ENCODE measurements at regions not wholly inside any gene's neighbourhood (a gene's known extent, or its start where the extent isn't known, plus 50 kb on each side); places are given as distances from the start of the nearest gene placed in this dataset.

DNA sequence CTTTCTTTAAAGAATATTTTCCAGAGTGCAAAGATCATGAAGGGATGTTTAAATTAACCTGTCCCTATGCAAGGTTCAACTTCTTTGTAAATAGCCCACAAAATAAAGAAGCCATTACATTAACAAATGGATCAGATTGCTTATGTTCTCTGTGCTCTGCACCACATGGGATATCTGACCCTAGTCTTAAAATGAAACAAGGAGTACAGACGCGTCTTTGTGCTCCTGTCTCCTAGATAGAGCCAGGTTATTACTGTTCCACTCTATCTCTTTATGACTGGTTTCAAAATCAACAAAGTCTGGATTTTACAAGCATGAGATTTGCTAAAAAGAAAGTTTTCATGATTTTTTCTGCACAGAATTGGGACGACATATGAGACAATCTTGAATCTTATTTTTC lies 339.4 kb downstream of the KLF12 start:
- DNase-seq (ENCODE audit: low spot score), result no peak

DNA sequence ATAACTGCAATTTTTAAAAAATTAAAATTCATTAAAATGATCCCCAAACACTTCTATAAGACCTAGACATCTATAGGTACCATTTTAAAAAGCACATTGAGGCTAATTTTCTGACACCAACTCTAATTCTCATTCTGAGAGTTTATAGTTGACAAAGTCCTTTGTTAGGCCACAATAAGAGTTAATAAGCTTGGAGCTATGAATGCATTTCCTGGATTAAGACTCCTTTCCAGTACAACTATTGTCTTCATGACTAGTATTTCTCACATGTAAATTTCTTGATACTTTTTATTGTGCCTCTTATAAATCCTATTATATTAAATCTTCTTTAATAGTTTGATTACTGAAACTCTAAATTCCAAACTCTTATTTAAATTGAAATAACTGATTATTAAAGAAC lies 340.8 kb downstream of the KLF12 start:
- no peak for DNase-seq (ENCODE audit: low spot score)

- no peak for DNase-seq (ENCODE audit: low spot score)
Observed at GRCh38 chr13:73792796-73793195, 341.4 kb downstream of the KLF12 start.

DNA sequence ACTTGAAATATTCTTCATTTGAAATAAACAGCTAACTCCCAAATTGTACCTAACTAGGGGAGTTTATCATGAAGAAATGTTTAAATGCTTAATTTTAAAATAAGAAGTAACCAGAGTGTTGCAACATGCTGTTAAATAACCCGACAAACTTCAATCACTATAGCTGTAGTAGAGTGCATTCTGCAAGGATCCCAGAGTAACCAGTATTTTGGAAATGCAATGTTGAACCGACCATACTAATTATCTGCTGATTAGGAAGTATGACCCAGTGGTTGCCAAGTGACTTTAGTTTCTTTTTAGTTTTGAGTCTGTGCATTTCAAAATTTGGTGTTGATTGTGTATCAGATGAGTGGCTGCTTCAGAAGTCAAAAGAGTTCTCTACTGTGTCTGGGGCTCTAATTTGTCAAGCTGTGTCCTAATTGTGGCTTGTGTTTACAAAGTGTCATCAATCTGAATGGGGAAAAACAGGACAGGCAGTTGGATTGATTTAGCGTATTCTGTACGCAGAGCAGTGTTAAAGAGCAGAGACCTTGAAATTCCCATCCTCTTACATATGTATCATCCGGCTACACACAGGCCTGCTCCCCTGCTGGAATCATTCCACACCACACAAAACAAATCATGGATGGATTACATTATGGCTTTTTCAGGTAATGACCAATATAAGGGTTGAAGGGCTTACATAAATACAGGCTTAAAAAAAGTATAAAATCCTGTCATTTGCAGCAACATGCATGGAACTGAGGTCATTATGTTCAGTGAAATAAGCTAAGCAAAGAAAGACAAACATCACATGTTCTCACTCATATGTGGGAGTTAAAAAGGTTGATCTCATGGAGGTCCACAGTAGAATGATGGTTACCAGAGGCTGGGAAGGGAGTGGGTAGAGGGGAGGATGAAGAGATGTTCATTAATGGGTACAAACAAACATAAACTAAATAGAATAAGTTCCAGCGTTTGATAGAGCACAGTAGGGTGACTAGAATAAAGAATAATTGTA lies 351.5 kb downstream of the KLF12 start:
- DNase-seq (ENCODE audit: low spot score), result no peak

DNA sequence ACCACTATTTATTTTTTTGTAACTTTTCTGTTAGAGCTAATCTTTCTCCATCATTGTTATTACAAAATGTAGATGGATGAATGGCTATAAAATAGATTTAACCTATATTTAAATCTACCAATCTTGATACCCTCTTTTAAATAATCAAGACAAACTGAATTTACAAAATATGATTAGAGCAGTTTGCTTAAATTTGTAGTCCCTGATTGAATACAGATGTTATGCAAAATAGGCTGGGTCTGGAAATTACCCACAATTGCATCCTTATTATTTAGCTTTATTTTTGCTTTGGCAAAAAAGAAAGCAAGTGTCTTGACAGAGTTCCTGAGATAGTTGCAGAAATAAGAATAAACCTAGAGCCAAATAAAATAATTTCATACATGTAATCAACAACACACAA lies 352.8 kb downstream of the KLF12 start:
- no peak for DNase-seq (ENCODE audit: low spot score)

- DNase-seq (ENCODE audit: low spot score), result no peak
Observed at GRCh38 chr13:73779881-73780280, 354.3 kb downstream of the KLF12 start.

DNA sequence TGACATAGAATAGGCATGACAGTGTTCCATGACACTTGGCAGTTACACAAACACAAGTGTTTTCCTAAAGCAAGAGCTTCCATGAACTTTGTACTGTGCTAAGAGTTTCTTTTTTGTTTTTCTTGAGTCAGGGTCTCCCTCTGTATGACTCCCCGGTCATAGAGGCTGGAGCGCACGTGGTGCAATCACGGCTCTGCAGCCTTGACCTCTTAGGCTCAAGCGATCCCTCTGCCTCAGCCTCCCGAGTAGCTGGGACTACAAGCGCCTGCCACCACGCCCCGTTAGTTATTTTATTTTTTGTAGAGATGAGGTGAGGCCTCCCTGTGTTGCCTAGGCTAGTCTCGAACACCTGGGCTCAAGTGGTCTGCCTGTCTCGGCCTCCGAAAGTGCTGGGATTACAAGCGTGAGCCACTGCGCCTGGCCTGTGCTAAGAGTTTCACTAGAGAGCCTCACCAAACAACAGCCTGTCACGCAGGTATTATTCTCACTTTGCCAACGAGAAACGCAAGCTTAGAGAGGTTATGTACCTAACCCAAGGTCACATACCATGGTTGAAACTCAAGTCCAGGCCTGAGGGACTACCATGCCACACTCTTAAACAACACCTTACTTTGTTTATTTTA lies 355.9 kb downstream of the KLF12 start:
- no peak for DNase-seq (ENCODE audit: low spot score)

DNA sequence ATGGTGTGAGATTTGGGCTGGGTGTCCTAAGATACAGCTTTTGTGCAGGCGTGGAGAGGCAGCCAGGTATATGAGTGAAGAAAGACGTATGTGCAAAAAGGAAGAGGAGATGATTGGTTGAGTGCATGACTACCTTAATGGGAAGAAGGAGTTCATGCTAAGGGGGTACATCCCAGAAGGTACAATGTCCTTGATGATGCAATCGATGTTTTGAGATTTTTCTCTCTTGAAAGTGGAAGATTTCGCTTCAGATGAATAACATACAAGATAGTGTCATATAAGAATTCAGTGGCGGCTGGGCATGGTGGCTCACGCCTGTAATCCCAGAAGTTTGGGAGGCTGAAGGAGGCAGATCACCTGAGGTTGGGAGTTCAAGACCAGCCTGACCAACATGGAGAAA lies 357.1 kb downstream of the KLF12 start:
- DNase-seq (ENCODE audit: low spot score), result no peak

GRCh38 chr13:73776151-73776785 lies 357.9 kb downstream of the KLF12 start:
- DNase-seq (ENCODE audit: low spot score), result no peak

- DNase-seq (ENCODE audit: low spot score), result no peak
Observed at GRCh38 chr13:73773168-73773549, 361.0 kb downstream of the KLF12 start.

GRCh38 chr13:73772449-73773167 lies 361.6 kb downstream of the KLF12 start:
- no peak for DNase-seq (ENCODE audit: low spot score)

- DNase-seq (ENCODE audit: low spot score), result peak; percentile 40
Observed at GRCh38 chr13:73767747-73768315, 366.4 kb downstream of the KLF12 start.

- peak; percentile 2 for DNase-seq (ENCODE audit: low spot score)
Observed at GRCh38 chr13:73767191-73767741, 366.9 kb downstream of the KLF12 start.

- peak; percentile 80 for DNase-seq (ENCODE audit: low spot score)
Observed at GRCh38 chr13:73765651-73766384, 368.4 kb downstream of the KLF12 start.

GRCh38 chr13:73759434-73759833 lies 374.8 kb downstream of the KLF12 start:
- DNase-seq (ENCODE audit: low spot score), result no peak

GRCh38 chr13:73757481-73758233 lies 376.5 kb downstream of the KLF12 start:
- no peak for DNase-seq (ENCODE audit: low spot score)

DNA sequence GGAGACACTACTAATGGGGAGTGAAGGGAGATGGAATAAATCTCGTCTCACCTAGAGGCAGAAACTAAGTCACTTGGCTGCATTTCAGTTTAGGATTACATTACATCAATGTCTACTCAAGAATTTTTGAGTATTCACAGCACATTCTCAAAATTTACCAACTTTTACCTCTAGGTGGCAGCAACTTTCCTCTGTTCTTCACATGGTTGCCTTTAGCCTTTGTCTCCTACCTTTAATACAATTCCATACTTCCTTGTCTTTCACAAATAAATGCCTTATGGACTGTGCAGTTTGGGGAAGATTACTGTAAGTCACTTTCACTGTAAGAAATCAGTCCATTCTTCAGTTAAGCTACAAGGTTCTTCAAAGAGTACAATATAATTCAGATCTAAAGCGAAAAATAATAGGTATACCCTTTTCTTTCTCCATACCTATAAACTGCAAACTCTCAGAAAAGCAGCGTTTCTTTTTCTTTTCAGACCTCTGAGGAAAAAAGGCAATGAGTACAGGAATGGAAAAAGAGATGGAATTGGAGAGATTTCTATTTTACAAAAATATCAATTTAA lies 379.4 kb downstream of the KLF12 start:
- DNase-seq (ENCODE audit: low spot score), result peak; percentile 66

- DNase-seq (ENCODE audit: low spot score), result no peak
Observed at GRCh38 chr13:73754241-73754640, 380.0 kb downstream of the KLF12 start.

DNA sequence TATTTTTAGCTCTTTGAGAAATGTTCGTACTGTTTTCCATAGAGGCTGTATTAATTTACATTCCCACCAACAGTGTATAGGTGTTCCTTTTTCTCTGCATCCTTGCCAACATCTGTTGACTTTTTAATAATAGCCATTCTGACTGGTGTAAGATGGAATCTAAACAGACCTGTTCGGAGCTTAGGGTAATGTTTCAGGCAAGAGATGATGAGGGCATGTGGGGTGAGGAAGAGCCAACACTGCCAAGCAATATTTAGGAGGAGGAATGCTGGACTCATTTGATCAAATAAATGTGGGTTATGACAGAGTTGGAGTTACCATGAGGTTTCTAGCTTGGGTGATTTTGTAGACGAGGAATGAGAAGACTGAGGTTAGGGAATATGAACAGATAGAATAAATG lies 382.9 kb downstream of the KLF12 start:
- DNase-seq (ENCODE audit: low spot score), result no peak

DNA sequence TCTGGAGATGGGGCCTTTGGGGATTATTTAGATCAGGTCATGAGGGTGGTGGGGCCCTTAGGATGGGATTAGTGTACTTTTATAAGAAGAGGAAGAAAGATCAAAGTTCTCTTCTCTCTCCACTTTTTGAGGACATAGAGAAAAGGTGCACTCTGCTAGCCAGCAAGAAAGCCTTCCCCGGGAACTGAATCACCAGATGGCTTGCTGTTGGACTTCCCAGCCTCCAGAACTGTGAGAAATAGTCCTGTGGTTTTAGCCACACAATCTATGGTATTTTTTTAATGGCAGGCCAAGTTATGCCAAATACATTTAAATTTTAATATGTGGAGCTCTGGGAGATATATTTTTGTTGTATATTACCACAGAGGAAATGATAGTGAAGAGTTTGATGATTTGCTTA lies 385.8 kb downstream of the KLF12 start:
- DNase-seq (ENCODE audit: low spot score), result no peak

All from CD4-positive, alpha-beta T cell treated with Interleukin-15 for 4 hours (primary cell).